Omental fat pad (tissue), 3 donors: ENCODE measurements at regions not wholly inside any gene's neighbourhood (a gene's known extent, or its start where the extent isn't known, plus 50 kb on each side); places are given as distances from the start of the nearest gene placed in this dataset.
"Not testable (repeated sequence)": the region's sequence is repeated elsewhere in the genome, so short reads cannot be mapped to it uniquely, and the experiment has no call there.

ENCODE experiments used
- ATAC-seq: fragments of 150-250 bp; one replicate; pipeline ENCODE4 v1.9.1; 2016; ENCODE audit warnings: mild to moderate bottlenecking, moderate library complexity; ENCODE audit not compliant: low FRiP score
- DNase-seq: peaks from one replicate; pipeline ENCODE4 v3.0.0-alpha.2; 2019; ENCODE audit warnings: low spot score
- TF ChIP-seq, protein P1 (sequence below), 3 donors: fragments of 450-650 bp; IDR thresholded peaks; one replicate each; pipeline ENCODE4 v1.5.1; 2016 to 2017; ENCODE audit warnings: antibody characterized with exemption in 3 of 3, mild to moderate bottlenecking in 3 of 3, moderate library complexity in 2 of 3

DNA sequence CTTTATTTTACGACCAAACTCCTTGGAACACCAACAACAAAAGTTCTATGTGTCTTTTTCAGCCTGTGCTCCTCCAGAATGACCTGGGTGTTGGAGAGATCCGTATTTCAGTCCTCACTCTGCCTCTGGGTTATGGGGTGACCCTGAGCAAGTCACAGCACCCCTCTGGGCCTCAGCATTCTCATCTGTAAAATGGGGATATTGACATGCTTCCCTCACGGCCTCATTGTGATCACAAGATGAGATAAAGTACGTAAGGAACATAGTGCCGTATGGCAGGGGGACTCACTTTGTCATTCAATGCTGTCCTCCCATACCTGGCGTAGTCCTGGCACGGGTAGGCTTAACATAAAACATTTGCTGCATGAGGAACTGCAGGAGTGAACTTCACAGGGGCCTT lies 123.0 kb upstream of the HAND1 start:
- no peak for DNase-seq
- TF ChIP-seq, protein P1, sequence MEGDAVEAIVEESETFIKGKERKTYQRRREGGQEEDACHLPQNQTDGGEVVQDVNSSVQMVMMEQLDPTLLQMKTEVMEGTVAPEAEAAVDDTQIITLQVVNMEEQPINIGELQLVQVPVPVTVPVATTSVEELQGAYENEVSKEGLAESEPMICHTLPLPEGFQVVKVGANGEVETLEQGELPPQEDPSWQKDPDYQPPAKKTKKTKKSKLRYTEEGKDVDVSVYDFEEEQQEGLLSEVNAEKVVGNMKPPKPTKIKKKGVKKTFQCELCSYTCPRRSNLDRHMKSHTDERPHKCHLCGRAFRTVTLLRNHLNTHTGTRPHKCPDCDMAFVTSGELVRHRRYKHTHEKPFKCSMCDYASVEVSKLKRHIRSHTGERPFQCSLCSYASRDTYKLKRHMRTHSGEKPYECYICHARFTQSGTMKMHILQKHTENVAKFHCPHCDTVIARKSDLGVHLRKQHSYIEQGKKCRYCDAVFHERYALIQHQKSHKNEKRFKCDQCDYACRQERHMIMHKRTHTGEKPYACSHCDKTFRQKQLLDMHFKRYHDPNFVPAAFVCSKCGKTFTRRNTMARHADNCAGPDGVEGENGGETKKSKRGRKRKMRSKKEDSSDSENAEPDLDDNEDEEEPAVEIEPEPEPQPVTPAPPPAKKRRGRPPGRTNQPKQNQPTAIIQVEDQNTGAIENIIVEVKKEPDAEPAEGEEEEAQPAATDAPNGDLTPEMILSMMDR (IDR thresholded peaks at IDR 0.05), result no peak

DNA sequence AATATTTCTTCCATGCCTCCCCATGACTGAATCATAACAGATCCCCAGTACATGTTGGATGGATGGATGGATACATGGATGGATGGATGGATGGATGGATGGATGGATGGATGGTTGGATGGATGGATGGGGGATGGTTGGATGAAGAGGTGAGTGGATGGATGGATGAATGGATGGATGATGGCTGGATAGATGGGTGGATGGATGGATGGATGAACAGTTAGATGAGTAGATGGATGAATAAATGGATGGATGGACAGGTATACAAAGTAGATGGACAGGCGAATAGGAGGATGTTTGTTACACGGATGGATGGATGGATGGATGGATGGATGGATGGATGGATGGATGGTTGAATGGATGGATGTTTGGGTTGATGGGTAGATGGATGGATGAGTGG lies 120.0 kb upstream of the HAND1 start:
- DNase-seq, result no peak
- ATAC-seq, result no peak
- TF ChIP-seq, protein P1 (IDR thresholded peaks at IDR 0.05), result no peak

More for the DNA sequence above, 123.0 kb upstream of the HAND1 start:
- ATAC-seq, result no peak

DNA sequence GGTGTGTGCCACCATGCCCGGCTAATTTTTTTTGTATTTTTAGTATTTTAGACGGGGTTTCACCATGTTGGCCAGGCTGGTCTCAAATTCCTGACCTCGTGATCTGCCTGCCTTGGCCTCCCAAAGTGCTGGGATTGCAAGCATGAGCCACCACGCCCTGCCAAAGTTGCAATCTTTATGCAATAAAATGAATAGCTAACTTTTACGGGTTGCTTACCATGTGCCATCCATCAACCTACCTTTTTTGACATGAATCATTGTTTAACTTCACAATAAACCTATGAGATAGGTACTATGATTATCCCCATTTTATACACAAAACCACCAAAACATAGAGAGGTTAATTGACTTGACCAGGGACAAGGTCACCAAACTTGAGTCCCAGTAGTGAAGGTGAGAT lies 118.8 kb upstream of the HAND1 start:
- ATAC-seq, DNase-seq: not testable (repeated sequence)

DNA sequence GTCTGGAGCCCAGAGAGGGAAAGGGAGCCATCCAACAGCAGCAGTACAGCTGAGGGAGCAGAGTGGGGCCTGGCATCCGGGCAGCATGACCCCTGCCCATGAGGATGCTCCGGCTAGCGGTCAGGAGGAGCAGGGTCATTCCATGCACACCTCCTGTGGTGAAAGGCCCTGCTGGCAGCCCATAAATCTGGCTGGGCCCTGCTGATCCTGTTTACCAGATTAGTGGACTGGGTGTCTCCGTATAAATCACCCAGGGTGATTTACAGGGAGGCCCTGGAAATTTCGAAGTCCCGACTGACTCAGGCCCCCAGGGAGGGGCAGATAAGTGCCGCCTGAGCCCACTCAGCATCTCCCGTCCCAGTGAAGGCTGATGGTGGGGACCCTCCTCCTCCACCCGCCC lies 117.6 kb upstream of the HAND1 start:
- DNase-seq (no peak), ATAC-seq (no peak)
- TF ChIP-seq, protein P1 (IDR thresholded peaks at IDR 0.05), result no peak

DNA sequence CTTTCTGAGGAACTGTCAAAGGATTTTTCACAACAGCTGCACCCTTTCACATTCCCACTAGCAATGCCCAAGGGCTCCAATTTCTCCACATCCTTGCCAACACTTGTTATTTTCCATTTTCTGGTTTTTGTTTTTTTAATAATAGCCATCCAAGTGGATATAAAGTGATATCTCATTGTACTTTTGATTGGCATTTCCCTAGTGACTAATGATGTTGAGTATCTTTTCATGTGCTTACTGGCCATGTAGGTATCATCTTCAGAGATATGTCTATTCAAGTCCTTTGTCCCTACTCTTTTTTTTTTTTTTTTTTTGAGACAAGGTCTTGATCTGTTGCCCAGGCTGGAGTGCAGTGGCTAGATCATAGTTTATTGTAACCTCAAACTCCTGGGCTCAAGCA lies 115.8 kb upstream of the HAND1 start:
- no peak for ATAC-seq
- TF ChIP-seq, protein P1 (IDR thresholded peaks at IDR 0.05), result no peak

DNA sequence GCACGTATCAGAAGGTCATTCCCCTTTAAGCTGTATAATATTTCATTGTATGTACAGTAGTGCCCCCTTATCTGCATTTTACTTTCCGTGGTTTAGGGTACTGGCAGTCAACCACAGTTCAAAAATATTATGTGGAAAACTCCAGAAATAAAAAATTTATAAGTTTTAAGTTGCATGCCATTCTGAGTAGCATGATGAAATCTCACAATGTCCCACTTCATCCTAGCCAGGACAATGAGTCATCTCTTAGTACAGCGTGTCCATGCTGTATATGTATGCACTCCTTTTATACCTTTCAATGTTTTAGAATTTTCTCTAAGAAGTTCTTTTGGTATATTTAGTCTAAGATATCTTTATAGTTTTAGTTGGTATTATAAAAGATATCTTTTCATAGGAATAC lies 115.0 kb upstream of the HAND1 start:
- DNase-seq (no peak), ATAC-seq (no peak)
- TF ChIP-seq, protein P1 (IDR thresholded peaks at IDR 0.05), result no peak

More for the DNA sequence above, 115.8 kb upstream of the HAND1 start:
- DNase-seq, result no peak

DNA sequence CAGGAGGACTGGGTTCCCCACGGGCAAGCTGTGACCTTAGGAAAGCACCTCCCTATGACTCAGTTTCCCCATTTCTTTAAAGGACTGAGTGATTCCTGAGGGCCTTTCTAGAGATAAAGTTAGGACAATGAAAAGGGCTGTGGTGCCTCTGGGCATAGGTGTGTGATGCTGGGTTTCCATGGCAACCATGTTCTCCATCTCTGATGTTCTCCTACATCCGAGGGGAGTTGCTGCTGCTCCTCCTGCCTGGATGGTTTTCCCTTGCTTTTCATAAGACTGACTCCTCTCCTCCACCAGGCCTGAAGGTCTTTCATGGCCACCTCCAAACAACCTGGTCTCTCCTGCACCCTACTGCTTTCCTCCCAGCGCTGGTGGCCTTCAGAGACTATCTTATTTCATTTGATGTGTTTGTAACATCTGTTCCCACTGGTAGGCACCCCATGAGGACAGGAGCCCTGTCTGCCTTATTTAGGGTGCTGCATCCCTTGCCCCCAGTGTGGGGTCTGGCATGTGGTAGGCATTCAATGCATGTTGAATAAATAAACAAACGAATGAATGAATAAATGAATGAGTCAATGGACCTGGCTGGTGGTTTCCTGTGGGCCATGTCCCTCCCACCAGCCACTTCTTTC lies 112.2 kb upstream of the HAND1 start:
- ATAC-seq (no peak), DNase-seq (no peak)
- TF ChIP-seq, protein P1 (IDR thresholded peaks at IDR 0.05), result no peak
